ENCODE measurements at regions not wholly inside any gene's neighbourhood (a gene's known extent, or its start where the extent isn't known, plus 50 kb on each side); places are given as distances from the start of the nearest gene placed in this dataset.

DNA sequence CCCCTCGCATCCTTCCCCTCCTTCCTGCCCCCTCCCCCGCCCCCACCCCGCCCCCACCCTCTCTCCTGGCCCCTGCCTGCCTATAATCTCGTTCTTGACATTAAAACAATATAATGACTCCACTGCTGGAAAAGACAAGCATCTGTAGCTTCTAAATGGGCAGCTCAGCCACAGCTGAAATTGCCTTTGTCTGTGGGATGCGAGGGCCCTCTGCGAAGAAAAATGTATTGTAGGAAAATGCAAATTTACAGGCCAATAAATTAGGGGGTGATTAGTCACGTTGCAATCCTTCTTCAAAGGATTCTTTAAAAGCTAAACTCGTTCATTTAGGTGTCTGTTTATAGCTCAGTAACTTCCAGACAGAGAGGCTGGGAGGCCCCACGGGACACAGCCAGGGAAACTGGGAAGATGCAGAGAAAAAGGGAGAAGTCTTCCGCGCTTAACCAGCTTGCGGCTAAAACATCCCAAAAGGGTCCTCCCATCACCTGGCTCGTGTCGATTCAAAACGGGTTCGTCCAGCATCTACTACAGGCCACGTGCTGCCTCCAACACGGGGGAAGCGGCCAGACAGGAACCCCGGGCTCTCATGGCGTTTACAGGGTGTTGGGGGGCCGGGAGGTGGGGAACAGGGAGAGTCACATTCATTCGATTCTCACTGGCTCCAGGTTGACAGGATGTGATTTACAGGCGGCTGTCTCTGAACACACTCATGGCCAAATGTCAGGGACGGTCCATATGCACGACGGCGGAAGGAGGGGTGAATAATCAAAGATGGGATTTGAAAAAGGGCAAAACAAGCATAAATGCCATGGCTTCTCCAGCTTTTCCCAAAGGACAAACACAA, 100.5 kb upstream of the ZBTB40 start:
- DNase-seq (ENCODE audit: low spot score), result no peak

DNA sequence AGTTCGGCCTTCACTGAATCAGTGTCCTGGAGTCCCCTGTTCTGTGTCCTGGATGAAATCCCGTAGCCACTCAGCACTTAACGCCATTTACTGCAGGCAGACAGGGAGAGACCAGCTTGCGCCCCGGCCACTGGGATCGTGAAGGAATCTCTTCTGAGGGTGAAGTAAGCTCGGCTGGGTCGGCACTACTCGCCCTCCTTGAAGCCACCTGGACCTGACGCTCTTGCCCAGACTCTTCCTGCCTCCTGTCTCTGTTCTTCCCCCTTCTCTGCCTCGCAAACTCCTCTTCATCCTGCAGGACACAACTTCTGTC, 99.9 kb upstream of the ZBTB40 start:
- DNase-seq (ENCODE audit: low spot score), result no peak

DNA sequence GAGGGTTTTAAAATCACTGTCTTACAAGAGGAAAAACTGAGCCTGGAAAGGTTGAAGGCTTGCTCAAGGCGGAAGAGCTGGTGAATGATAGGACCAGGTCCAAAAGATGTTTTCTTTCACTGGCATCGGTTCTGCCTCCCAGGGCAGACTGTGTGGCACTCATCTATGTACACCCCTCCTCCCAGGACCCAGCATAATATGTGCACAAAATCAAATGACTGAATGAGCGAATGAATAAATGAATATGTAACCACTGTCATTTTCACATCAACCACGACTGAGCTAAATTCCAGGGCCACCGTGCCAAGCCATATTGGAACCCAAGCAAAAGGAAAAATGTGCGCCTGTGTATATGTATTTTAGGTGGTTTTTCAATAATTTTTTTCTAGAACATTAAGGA, 99.3 kb upstream of the ZBTB40 start:
- DNase-seq (ENCODE audit: low spot score), result no peak

DNA sequence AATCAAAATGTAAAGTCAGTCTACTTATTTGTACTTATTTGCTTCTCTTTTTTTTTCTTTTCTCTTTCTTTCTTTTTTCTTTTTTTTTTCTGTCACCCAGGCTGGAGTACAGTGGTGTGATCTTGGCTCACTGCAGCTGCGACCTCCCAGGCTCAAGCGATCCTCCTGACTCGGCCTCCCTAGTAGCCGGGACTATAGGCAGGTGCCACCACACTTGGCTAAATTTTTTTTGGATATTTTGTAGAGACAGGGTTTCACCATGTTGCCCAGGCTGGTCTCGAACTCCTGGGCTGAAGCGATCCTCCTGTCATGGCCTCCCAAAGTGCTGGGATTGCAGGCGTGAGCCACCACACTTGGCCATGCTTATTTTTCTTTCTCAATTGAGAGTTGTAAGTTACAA, 98.8 kb upstream of the ZBTB40 start:
- no peak for DNase-seq (ENCODE audit: low spot score)

DNA sequence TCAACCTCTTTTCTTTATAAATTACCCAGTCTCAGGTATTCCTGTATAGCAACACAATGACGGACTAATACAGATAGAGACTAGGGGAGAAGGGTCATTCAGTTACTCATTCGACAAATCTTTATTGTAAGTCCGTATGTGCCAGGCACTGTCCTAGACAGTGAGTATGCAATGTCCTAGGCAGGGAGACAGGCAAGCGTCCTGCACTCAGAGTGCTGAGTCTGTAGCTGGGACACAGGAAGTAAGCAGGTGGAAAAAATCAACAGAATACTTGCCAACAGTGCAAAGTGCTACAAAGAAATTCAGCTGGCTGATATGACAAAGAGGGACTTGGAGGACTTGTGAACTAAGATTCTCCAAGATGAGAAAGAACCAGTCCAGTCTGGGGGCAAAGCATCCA, 92.2 kb upstream of the ZBTB40 start:
- no peak for DNase-seq (ENCODE audit: low spot score)

DNA sequence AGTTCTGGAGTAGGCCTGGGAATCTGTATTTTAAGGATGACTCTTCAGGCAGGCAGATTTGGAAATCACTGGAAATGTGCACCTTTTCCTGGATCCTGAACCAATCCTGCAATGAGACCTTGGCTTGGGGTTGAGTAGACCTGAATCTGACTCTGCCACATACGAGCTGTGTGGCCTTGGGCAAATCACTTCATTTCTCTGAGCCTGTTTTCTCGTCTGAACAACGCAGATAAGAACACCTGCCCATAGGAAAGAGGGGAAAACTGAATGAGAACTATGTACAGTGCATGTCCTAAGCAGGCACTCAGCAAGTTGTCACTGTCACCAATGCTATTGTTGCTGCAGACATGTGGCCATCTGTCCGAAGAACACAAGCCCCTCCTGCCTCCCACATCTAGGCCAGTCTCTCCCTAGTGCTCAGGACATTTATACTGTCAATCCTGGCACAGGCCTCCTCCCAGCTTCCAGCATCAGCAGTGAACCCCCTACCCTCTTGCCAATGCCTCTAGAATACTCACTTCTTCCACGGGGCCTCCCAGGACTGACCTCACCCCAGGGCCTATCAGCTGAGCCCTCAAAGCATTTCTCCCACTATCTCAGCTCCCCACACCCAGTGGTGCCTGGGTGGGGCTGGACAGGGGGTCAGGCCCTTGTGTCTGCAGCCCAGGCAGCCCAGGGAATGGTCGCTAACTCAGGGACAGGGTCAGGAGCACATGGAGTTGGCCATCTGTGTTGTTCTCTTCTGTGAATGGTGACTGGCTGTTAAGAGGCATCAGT, 88.8 kb upstream of the ZBTB40 start:
- no peak for DNase-seq (ENCODE audit: low spot score)

DNA sequence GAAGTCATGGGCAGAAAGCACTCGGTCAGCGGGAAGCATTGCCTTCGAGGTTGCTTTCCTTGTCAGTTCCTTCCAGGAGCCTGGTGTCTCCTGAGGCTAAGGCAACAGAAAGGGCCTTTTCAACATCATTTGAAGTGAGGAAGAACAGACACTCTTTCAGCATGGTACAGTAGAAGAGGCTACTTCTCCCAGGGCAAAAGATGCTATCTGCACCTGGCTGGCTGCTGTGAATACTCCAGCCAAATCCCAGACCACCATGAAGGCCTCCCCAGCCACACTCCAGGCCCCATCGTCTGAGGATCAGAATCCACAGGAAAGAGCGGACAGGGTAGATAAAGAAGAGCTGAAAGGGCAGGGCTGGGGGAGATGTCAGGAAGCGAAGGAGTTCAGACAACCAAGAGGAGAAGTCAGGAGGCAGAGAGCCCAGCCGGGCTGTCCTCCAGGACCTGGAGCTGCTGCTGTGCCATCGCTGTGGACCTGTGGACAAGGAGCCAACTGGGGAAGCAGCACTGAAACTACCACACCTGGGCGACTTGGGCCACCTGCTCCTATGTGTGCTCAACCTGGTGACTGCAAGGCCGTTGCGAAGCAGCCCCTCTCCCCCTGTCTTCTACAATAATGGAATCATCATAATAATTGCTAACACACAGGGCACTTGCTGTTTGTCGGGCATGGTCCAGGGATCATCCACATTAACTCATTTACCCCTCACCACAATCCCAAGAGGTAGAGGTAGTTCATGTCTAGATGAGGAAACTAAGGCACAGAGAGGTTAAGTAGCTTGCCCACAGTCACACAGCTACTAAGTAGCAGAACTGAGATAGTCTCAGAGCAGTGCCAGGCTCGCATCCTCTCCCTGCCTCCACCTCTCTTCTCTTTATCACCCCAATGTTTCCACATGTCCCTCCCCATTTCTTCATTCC, 88.0 kb upstream of the ZBTB40 start:
- no peak for DNase-seq (ENCODE audit: low spot score)

DNA sequence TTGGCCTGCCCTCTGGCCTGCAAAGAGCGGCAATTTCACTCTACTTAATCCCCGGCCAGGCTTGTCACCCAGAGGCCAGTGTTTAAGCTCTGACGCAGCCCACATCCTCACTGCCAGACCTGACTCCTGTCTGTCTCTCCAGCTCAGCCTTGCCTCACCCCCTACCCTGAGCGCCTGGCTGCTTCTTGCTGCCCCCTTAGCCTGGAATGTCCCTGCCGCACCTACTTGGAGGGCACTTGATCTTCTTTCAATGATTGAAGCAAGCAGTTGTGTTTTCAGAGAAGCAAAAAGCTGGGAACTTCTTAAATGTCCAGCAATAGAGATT, 87.4 kb upstream of the ZBTB40 start:
- DNase-seq (ENCODE audit: low spot score), result no peak

DNA sequence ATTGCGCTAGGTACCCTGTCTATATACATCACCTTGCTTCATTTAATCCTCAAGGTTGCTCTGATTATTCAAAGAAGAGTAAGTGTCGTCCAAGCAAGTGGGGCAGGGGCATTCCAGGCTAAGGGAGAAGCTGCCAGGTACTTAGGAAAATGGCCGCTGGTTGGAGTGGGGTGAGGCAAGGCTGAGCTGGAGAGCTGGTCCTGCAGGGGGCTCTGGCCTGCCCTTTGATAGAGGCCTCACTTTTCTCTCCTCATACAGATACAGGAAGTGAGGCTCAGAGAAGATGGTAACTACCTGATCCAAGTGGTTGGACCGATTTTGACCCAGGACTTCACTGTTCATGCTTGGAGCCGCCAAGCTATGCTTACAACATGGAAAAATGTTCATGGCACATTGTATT, 86.9 kb upstream of the ZBTB40 start:
- no peak for DNase-seq (ENCODE audit: low spot score)

DNA sequence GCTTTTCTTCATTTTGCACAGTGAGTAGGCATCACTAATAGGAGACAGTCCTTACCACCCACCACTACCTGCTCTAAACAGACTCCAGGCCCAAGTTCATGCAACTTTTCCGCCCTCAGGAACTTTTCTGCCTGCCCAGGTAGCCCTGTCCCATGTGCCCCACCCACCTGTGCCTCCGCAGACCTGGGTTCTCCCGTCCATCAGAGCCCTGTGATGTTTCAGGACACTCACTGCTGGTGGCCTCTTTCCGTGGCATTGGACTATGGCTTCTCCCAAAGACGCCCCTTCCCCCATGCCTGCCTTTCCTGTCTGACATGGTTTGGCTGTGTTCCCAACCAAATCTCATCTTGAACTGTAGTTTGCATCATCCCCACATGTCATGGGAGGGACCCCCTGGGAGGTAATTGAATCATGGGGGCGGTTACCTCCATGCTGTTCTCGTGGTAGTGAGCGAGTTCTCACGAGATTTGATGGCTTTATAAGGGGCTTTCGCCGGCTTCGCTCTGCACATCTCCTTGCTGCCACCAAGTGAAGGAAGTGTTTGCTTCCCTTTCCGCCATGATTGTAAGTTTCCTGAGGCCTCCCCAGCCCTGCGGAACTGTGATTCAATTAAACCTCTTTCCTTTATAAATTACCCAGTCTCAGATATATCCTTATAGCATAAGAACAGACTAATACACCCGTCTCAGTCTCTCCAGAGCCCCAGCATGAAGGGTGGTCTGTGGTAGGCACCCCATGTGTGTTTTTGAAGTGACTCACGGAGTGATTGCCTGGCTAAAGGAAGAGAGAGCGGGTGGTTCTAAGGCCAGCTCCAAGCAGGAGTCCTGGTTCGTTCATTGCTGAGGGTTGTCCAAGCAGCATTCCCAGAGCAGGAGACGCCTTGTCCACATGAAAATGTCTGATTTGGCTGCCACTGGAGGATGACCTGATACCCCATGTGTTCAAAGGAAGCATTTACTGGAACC, 86.0 kb upstream of the ZBTB40 start:
- DNase-seq (ENCODE audit: low spot score), result no peak

DNA sequence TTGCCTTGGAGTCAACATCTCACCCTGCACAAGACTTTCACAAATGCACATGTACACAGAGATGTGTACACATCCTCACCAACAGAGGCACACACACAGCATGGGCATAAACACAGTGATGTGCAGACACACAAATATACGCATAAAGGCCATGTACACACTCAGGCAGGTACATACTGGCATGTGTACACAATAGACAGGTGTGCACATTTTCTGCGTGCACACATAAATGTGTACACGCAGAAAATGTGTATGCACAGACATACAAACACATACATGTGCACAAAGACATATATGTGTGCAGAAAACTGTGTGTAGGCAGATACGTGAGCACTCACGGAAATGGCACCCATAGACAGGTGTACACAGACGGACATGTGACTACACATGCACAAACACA, 85.3 kb upstream of the ZBTB40 start:
- DNase-seq (ENCODE audit: low spot score), result no peak

DNA sequence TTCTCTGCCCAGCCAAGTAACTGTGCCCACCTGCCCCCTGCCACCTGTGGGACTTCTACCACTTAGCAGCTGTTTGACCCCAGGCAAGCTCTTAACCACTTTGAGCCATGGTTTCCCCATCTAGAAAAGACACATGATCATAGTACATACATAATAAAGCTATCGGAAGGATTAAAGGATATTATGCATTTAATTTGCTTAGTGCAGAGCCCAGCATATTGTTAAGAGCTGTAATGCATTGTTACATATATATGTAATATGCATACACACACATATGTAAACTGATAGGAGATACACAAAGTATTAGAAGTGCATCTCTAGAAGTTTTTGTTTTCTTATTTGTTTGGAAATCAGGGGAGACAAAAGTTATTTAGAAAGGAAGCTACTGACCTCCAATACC, 83.5 kb upstream of the ZBTB40 start:
- no peak for DNase-seq (ENCODE audit: low spot score)

DNA sequence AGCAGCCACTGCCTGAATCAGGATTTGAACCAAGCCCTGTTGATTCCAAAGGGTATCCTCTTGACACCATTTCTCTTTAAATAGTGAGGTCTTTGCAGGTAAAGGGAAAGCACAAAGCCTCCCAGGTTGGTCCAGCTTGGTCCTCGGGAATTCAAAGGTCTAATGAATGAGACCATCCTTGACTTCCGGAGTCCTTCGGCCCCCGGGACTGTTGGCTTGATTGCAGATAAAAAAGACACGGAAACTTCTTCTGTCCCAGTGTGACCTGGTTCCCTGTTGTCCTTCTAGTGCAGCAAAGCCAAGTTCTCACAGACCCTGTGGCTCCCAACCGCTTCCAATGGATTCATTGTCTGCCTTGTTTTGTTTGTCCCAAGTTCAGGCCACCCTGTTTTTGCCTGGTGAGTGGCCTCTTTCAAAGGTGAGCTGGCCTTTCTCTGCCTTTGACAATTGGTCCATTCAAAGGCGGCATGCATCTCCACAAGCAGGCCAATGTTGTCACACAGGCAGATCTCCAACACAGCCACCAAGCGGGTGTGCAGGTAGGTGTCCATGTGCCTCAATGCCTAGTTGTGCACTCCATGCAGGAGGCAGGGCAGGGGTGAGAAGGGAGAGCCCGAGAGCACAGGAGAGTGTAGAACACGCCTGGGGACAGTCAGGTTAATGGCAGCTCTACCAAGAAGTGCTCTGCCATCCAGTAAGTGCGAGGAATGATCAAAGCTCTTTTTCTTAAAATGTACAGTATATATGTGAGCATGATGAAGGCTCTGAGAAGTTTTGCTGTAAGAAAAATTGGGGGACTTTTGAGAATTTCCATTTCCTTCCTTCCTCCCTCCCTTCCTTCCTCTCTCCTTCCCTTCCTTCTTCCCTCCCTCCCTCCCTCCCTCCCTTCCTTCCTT, 82.1 kb upstream of the ZBTB40 start:
- no peak for DNase-seq (ENCODE audit: low spot score)

DNA sequence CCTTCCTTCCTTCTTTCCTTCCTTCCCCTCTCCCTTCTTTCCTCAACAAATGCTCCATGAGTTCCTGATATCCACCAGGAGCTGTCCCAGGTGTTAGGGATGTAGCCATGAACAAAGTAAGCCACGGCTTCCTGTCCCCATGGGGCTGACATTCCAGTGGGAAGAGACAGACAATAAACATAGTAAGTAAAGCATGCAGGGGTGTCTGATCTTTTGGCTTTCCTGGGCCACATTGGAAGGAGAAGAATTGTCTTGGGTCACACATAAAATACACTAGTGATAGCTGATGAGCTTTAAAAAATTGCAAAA, 81.5 kb upstream of the ZBTB40 start:
- DNase-seq (ENCODE audit: low spot score), result no peak

DNA sequence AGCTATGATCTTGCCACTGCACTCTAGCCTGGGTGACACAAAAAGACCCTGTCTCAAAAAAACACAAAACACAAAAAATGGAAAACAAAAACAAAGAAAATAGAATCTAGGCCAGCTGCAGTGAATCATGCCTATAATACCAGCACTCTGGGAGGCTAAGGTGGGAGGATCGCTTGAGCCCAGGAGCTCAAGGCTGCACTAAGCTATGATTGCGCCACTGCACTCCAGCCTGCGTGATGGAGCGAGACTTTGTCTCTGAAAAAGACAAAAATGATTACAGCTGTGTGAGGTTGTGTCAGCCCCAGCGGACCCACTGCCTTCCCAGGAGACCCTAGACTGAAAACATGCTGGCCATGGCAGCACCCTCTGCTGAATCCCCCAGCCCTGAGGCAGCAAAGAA, 80.2 kb upstream of the ZBTB40 start:
- DNase-seq (ENCODE audit: low spot score), result no peak

DNA sequence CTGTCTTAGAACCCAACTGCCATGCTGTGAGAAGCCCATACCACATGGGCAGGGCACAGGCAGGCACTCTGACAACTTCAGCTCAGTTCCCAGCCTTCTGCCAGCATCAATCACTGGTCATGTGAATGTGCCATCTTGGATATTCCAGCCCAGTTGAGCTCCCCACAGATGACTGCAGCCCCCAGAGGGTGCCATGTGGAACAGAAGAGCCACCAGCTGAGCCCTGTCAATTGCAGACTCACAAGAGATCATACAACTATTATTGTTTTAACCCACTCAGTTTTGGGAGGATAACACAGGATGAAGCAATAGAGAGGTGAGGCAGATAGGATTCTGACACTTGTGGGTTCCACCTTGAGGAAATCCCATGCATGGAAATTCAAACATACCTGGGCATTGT, 78.4 kb upstream of the ZBTB40 start:
- DNase-seq (ENCODE audit: low spot score), result no peak

DNA sequence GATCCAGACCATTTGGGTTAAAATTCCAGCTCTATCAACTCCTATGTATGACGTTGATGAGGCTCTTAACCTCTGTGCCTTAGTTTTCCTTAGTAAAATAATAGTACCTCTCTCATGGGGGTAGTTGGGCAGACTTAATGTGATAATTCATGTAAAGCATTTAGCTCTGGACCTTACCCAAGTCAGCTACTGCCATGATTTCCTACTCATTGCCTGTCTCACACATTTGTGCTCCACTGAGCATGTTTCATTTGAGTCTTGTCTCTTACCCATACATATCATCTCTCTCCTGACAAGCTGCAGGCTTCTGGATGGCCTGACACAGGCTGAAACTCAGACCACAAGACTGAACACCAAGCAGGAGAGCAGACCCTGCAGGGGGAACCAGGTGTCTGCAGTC, 77.7 kb upstream of the ZBTB40 start:
- no peak for DNase-seq (ENCODE audit: low spot score)

DNA sequence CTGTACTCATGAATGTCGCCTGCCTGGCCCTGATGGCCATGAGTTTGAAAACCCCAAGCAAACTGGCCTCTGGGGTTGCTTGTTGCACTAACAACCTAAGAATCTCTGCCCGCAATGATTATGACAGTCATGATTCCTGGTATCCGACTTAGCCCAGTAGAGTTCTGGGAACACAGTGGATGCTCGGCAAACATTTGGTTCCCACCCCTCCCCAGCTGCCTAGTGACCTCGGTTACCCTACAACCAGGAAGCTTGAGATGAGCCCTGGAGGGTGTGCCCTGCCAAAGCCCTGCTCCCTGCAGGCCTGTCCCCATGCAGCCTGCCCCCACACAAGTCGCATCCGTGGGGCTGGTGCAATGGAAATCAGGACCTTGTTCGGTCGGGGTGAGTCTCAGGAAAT, 76.0 kb upstream of the ZBTB40 start:
- no peak for DNase-seq (ENCODE audit: low spot score)

DNA sequence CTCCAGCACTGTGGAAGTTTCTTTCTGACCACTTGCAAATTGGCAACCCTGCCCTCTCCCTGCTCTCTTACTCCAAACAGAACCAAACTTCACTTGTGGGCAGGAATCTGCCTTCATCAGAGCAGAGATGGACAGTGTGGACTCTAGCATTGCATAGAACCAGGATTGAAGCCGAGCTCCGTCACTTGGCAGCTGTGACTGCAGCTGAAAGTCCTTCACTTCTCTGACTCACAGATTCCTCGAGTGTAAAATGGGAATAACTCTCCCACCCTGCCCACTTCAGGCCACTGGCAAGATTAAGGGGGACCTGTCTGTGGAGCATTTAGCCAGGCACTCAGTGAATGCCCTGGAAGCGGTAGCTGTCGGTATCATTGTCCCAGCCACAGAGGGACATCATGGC, 75.7 kb upstream of the ZBTB40 start:
- DNase-seq (ENCODE audit: low spot score), result no peak

DNA sequence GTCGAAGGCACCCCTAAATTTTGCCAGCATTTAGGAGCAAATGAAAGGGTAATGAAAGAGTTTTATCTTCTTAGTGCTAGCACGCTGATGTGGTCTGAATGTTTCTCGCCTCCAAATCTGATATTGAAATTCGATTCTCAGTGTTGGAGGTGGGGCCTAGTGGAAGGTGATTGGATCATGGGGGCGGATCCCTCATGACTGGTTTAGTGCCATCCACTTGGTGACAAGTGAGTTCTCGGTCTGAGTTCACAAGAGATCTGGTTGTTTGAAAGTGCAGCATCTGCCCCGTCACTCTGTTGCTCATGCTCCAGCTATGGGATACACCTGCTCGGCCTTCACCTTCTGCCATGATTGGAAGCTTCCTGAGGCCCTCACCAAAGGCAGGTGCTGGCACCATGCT, 75.1 kb upstream of the ZBTB40 start:
- no peak for DNase-seq (ENCODE audit: low spot score)

DNA sequence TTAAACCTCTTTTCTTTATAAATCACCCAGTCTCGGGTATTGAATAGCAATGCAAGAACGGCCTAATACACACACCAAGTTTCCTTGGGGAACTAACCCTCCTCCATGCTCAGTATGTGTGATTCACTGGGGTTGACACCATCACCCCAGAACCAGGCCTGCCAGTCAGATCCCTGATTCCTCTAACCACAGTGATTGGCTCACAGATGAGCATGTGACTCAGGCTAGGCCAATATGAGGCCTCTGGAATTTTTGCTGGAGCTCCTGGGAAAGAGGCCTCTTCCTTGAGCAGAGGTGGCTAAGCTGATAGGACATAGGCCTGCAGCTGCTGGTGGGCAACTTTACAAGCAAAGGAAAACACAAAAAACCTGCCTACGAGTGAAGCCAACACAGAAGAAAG, 74.7 kb upstream of the ZBTB40 start:
- DNase-seq (ENCODE audit: low spot score), result no peak
